ENCODE measurements at regions not wholly inside any gene's neighbourhood (a gene's known extent, or its start where the extent isn't known, plus 50 kb on each side); places are given as distances from the start of the nearest gene placed in this dataset.

GRCh38 chr2:81984969-81985637 lies 1680.6 kb upstream of the LRRTM1 start:
- TF ChIP-seq CTCF (IDR thresholded peaks at IDR 0.05; ENCODE audit: insufficient read depth, low read length): no peak
- no peak overlapping the region for H3K4me3 ChIP-seq (ENCODE audit: low read depth, low read length)
- no peak for DNase-seq (ENCODE audit: low read depth)

- no peak for DNase-seq (ENCODE audit: low read depth)
- TF ChIP-seq CTCF (IDR thresholded peaks at IDR 0.05; ENCODE audit: insufficient read depth, low read length): no peak
- no peak overlapping the region for H3K4me3 ChIP-seq (ENCODE audit: low read depth, low read length)
These were observed 1677.0 kb upstream of the LRRTM1 start for GRCh38 chr2:81981585-81981984.

- H3K4me3 ChIP-seq (ENCODE audit: low read depth, low read length): no peak overlapping the region
- TF ChIP-seq CTCF (IDR thresholded peaks at IDR 0.05; ENCODE audit: insufficient read depth, low read length): no peak
- DNase-seq (ENCODE audit: low read depth): no peak
These were observed 1674.5 kb upstream of the LRRTM1 start for GRCh38 chr2:81979086-81979485.

- H3K4me3 ChIP-seq (ENCODE audit: low read depth, low read length): no peak overlapping the region
- no peak for TF ChIP-seq CTCF (IDR thresholded peaks at IDR 0.05; ENCODE audit: insufficient read depth, low read length)
- DNase-seq (ENCODE audit: low read depth): no peak
These were observed 1672.4 kb upstream of the LRRTM1 start for GRCh38 chr2:81976998-81977397.

GRCh38 chr2:81974216-81974615 lies 1669.7 kb upstream of the LRRTM1 start:
- no peak for DNase-seq (ENCODE audit: low read depth)
- no peak overlapping the region for H3K4me3 ChIP-seq (ENCODE audit: low read depth, low read length)
- TF ChIP-seq CTCF (IDR thresholded peaks at IDR 0.05; ENCODE audit: insufficient read depth, low read length): no peak

- H3K4me3 ChIP-seq (ENCODE audit: low read depth, low read length): no peak overlapping the region
- TF ChIP-seq CTCF (IDR thresholded peaks at IDR 0.05; ENCODE audit: insufficient read depth, low read length): no peak
- no peak for DNase-seq (ENCODE audit: low read depth)
These were observed 1638.3 kb upstream of the LRRTM1 start for GRCh38 chr2:81942876-81943275.

GRCh38 chr2:81942136-81942680 lies 1637.7 kb upstream of the LRRTM1 start:
- no peak overlapping the region for H3K4me3 ChIP-seq (ENCODE audit: low read depth, low read length)
- DNase-seq (ENCODE audit: low read depth): no peak
- no peak for TF ChIP-seq CTCF (IDR thresholded peaks at IDR 0.05; ENCODE audit: insufficient read depth, low read length)

Measured in fibroblast of the aortic adventitia (primary cell).